GM12874 (cell line): ENCODE measurements at regions not wholly inside any gene's neighbourhood (a gene's known extent, or its start where the extent isn't known, plus 50 kb on each side); places are given as distances from the start of the nearest gene placed in this dataset.

Experiments used
- TF ChIP-seq, protein P1 (sequence below): IDR thresholded peaks from 2 replicates; pipeline ENCODE4 v1.5.1; 2011; ENCODE audit warnings: low read depth, mild to moderate bottlenecking, control low read depth, low read length, moderate library complexity; ENCODE audit not compliant: insufficient read depth

DNA sequence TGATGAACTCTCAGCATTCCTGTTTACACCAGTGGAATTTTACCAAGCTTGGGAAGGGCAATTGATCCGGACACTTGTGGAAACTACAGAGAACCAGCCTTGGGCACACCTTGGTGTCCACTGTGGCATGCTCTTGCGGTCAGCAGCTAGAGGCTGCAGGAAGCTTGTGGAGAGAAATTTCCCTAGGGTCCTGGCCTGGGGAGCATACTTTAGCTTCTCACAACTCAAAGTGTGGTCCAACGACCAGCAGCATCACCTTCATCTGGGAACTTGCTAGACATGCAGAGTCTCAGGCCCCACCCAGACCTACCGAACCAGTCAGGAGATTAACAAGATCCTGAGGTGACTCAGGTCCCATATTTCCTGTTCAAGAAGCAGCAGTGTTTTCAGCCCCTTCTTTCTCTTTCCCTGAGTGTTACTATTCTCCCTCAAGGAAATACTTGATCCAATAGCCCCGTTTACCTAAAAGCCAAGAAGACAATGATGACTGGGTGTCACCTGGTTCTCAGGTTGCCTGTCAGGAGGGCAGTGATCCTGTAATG, 55.7 kb upstream of the KCNE2 start:
- TF ChIP-seq, protein P1, sequence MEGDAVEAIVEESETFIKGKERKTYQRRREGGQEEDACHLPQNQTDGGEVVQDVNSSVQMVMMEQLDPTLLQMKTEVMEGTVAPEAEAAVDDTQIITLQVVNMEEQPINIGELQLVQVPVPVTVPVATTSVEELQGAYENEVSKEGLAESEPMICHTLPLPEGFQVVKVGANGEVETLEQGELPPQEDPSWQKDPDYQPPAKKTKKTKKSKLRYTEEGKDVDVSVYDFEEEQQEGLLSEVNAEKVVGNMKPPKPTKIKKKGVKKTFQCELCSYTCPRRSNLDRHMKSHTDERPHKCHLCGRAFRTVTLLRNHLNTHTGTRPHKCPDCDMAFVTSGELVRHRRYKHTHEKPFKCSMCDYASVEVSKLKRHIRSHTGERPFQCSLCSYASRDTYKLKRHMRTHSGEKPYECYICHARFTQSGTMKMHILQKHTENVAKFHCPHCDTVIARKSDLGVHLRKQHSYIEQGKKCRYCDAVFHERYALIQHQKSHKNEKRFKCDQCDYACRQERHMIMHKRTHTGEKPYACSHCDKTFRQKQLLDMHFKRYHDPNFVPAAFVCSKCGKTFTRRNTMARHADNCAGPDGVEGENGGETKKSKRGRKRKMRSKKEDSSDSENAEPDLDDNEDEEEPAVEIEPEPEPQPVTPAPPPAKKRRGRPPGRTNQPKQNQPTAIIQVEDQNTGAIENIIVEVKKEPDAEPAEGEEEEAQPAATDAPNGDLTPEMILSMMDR: no peak

DNA sequence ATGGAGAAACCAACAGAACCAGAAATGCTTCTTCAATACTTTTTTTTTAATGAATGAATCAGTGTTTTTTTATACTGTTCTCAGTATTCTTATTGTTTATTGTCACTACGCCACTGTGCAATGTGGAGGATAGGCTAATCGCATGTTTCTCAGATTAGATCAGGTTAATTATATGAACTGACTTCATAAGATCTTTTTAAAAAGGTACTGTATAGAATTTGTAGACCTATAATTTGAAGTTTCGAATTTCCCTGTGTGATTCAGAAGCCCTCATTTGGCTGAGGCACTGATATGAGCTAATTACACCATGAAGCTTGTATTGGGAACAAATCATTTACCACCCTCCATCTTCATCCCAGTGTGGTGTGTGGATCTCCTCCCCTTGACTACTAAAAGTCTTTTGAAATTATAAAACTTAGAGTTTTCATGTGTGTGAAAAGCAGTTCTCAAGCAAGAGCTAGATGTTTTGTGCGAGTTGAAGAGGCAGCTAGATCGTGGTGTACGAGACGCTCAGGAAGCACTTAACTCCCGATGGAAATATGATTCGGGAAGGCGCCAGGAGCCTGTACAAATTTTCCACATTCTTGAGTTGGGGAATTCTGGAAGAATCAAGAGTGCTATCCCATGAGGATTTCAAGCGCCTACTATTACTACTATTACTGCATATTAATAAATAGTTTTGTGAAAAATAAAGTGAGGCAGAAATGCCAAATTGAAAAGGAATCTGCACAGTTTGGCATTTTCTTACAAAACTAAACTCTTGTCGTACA, 52.1 kb upstream of the KCNE2 start:
- TF ChIP-seq, protein P1: no peak

DNA sequence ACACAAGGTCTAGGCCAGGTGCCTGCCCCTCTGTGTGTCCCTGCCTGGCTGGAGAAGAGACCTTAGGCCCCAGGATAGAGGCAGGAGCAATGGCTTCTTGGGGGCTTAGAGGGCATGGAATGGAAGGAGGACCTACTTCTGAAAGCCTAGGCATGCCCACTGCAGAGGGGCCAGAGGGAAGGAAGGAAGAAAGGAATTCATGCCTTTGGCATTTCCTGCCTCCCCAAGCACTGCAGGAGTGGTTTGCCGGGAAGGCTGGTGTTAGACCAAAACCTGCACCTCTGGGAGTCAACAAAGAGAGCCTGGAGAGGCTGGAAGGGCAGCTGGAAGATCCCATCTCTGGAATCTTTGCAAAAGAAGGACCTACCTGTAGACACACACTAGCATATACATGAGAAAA, 50.7 kb upstream of the KCNE2 start:
- TF ChIP-seq, protein P1: no peak
